Gastrocnemius medialis (tissue), 4 donors: ENCODE measurements at regions not wholly inside any gene's neighbourhood (a gene's known extent, or its start where the extent isn't known, plus 50 kb on each side); places are given as distances from the start of the nearest gene placed in this dataset.

ENCODE experiments used
- POLR2A ChIP-seq, 2 donors: fragments of 450-650 bp; IDR thresholded peaks; one replicate each; pipeline ENCODE4 v1.6.1; 2017; ENCODE audit warnings: antibody characterized with exemption in 2 of 2, mild to moderate bottlenecking in 2 of 2, moderate library complexity in 2 of 2
- TF ChIP-seq, protein P1 (sequence below), 5 experiments: fragments of 450-650 bp in 3 of 5; fragments of 200-600 bp in 2 of 5; sonication (generic) in 2 of 5; IDR thresholded peaks in 4 of 5; conservative IDR thresholded peaks in 1 of 5; 1 replicate in 4 of 5; 2 replicates in 1 of 5; pipeline ENCODE4 v1.5.1; 2016 to 2019; ENCODE audit warnings: antibody characterized with exemption in 5 of 5, mild to moderate bottlenecking in 3 of 5, moderate library complexity in 3 of 5

GRCh38 chr12:132395908-132396305 is 66.5 kb upstream of the GALNT9 start:
- TF ChIP-seq POLR2A (IDR thresholded peaks at IDR 0.05): no peak
- TF ChIP-seq, protein P1, sequence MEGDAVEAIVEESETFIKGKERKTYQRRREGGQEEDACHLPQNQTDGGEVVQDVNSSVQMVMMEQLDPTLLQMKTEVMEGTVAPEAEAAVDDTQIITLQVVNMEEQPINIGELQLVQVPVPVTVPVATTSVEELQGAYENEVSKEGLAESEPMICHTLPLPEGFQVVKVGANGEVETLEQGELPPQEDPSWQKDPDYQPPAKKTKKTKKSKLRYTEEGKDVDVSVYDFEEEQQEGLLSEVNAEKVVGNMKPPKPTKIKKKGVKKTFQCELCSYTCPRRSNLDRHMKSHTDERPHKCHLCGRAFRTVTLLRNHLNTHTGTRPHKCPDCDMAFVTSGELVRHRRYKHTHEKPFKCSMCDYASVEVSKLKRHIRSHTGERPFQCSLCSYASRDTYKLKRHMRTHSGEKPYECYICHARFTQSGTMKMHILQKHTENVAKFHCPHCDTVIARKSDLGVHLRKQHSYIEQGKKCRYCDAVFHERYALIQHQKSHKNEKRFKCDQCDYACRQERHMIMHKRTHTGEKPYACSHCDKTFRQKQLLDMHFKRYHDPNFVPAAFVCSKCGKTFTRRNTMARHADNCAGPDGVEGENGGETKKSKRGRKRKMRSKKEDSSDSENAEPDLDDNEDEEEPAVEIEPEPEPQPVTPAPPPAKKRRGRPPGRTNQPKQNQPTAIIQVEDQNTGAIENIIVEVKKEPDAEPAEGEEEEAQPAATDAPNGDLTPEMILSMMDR (IDR thresholded peaks at IDR 0.05 in 4 of 5, conservative IDR thresholded peaks at IDR 0.05 in 1 of 5): no peak
